GM19468 (cell line): ENCODE measurements at regions not wholly inside any gene's neighbourhood (a gene's known extent, or its start where the extent isn't known, plus 50 kb on each side); places are given as distances from the start of the nearest gene placed in this dataset.

Source experiments
- ATAC-seq: cut with Tn5 transposase; IDR thresholded peaks from one replicate; pipeline ENCODE4 v1.9.1; 2021; ENCODE audit warnings: mild to moderate bottlenecking, moderate library complexity, moderate number of reproducible peaks; ENCODE audit not compliant: unreplicated experiment; ENCODE audit errors: extremely low read depth

DNA sequence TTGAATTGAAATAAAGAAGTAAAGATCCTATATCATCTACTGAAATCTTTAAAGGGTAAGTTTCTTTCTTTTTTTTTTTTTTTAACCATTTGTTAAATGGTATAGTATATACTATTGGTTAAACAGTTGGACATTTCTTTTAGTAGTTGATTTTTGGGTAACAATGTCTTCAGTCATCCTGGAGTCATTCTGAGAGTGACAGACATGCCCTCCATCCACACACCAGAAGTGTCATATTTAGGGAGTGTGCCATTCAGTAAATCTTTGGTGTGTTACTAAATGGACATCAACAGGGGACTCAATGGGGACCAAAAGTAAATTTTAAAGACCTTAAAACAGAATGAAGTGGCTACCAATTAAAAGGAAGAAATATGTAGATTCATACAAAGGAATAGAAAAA, 50.8 kb upstream of the SLC39A10 start:
- ATAC-seq: no peak

DNA sequence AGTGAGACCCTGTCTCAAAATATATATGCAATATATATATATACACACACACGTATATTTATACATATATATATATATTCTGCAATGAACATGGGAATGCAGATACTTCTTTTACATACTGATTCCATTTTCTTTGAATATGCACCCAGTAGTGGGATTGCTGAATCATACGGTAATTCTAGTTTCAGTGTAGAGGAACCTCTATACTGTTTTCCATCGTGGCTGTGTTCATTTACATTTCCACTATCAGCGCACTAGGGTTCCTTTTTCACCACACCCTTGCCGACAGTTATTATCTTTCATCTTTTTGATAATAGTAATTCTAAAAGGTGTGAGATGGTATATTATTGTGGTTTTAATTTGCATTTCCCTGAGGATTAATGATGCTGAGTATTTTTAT, 52.3 kb upstream of the SLC39A10 start:
- ATAC-seq: no peak

- ATAC-seq: no peak
These were observed 53.0 kb upstream of the SLC39A10 start for GRCh38 chr2:195603998-195604397.

GRCh38 chr2:195603408-195603807, 53.6 kb upstream of the SLC39A10 start:
- no peak for ATAC-seq

GRCh38 chr2:195602687-195603086, 54.3 kb upstream of the SLC39A10 start:
- no peak for ATAC-seq

DNA sequence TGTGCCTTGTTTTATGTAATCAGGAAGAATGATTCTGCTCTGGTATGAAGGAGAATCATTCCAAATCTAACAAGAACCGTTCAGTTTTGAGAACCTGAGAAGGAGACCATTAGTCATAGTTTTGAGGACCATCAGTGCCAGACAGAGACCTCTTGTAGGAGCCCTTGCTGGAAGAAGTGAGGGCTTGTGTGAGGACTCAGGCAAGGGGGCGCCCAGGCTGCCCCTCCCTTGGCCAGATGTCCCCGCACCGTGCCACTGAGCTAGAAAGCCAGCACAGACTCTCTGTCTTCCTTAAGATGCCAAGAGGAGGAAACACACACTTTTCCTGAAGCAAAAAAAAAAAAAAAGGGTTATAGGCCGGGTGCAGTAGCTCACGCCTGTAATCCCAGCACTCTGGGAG, 55.7 kb upstream of the SLC39A10 start:
- no peak for ATAC-seq

GRCh38 chr2:195600778-195601177, 56.2 kb upstream of the SLC39A10 start:
- ATAC-seq: no peak

GRCh38 chr2:195596840-195597239, 60.2 kb upstream of the SLC39A10 start:
- ATAC-seq: no peak

DNA sequence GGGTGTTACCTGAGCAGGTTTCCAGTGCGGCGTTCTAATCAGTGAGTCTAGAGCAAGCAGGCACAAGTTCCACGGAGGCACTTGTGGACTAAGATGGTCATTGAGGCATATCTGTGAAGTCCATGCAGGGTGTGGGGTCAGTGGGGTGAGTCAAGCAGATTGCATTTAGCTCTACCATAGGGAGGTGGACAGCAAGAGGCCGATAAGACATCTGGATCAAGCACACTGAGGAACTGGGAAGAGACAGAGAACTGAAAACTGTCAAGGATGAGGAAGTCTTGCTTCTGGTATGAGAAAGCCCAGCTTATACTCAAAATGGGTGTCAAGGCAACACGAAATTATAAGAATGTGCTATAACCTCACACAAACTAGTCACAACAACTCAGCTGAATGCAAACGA, 61.2 kb upstream of the SLC39A10 start:
- no peak for ATAC-seq

DNA sequence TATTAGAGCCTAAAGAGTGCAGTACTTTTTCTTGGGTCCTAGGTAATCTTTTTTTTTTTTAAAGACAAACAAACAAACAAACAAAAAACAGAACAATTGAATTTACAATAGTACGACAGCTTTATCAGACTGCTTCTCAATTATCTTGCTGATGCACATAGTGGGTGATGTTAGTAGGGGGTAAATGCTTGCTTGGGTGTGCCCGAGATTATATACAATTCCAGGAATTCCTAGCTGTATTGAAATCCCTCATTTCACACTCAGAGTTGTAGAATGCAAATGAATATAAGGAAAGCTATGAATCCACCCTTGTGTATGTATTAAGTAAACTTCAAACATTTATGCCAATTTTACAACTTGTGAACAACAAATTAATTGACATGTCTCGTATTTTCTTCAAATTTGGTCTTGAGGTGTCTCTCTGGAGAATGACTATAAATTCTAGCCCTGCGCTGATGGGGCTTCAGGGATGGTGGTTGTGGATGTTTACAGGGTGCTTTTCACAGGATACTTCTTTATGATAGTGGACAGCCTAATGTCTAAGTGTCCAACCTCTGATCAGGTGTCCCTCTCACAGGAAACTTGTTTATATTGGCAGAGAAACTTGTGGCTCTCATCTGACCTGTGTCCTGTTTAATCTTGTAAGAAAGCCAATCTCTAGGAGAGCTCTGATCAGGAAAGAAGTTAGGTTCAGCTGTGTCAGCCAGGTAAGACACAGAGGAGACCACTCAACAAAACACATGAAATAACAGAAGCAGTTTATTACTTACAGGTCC, 61.9 kb upstream of the SLC39A10 start:
- ATAC-seq: no peak

- no peak for ATAC-seq
These were observed 62.8 kb upstream of the SLC39A10 start for GRCh38 chr2:195594248-195594647.

DNA sequence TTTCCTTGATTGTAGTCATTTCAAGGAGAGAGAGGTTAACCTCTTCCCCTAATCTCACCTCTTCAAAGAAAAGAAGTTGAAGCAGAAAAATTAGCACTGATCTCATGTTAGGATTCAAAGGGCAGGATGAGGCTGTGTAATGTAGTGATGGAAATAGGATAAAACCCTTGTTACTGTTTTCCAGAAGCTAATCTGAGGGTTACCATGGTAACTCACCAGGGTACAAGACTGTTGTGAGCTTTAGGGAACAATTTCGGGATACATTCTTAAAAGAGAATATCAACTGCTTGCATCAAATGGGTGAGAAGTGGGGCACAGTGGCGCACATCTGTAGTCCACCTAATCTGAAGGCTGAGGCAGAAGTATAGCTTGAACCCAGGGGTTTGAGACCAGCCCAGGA, 64.9 kb upstream of the SLC39A10 start:
- no peak for ATAC-seq

GRCh38 chr2:195590861-195591205, 66.2 kb upstream of the SLC39A10 start:
- ATAC-seq: no peak

GRCh38 chr2:195590199-195590860, 66.7 kb upstream of the SLC39A10 start:
- ATAC-seq: no peak

GRCh38 chr2:195587966-195588365, 69.1 kb upstream of the SLC39A10 start:
- no peak for ATAC-seq

GRCh38 chr2:195586062-195586714, 70.8 kb upstream of the SLC39A10 start:
- no peak for ATAC-seq

- ATAC-seq: no peak
These were observed 74.8 kb upstream of the SLC39A10 start for GRCh38 chr2:195582188-195582587.

DNA sequence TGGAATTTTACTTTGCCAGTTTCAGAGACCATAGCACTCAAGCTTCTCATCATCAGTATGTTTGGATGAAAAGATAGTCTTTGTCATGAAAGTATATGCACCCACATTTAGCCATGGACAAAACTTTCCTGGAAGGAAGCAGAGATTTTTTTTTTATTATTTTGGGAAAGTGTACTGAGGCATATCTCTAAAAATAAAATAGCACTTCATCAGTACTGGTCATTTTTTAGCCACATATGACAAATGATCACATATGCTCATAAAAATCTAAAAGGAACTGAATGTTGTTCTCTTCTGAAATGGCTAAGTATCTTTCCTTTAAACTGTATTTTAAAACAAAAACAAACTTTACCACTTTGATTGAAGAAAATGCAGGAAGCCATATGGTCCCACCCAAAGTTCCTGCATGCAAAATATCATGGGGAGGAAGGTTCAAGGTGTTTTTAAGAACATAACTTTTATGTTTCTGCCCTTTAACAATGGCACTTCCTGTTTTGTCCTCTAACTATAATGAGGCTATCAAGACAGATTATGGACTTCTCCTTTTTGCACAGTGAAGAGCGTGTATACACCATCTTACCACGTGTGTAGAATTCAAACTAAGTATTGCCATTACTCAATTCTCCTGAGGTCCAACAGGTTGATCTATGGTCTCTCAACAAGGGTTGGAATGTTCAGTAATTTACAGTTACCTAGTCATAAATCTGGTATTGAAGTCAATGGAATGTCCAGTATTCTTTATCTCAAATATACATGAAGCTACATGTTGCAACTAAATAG, 77.1 kb upstream of the SLC39A10 start:
- ATAC-seq: no peak

DNA sequence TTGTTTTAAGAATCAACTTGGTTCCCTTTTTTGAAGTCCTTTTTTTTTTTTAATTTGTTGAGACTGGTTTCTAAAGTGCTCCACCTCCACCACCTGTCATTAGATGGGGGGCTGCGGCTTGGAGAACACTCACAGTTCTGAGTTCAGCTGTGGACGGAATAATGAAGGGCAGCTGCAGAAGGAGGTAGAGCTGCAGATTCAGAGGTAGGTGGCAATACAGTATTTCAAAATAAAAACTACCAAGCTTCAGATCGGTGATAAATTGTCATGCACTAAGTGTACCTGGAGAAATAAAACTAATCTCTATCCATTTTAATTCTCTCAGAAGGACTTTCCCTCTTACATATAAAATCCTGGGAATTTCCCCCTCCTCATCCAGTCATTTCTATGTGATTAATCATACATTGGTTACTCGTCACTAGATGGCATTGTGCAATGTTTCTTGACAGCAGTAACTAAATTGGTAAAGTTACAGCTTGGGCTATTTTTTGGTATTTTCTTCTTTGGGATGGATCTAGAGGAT, 81.1 kb upstream of the SLC39A10 start:
- peak; percentile 77 for ATAC-seq

DNA sequence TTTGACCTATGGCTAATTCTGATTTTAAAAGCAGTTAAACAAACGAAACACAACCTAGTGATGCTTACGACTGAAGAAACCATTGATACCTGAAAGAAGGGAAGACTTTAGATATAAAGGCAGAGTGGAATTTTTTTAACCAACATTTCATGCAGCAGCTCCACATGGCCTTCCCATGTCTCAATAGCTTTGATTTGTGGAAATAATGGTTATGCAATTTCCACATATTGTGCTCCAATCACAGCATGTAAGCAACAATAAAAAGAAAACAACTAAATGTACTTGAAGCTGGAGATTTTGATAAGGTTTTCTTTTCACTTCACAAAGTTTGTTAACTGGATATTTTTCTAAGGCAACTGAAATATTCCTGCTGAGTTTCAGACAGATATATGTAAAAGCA, 82.0 kb upstream of the SLC39A10 start:
- no peak for ATAC-seq

- no peak for ATAC-seq
These were observed 82.7 kb upstream of the SLC39A10 start for GRCh38 chr2:195574312-195574711.
